ENCODE measurements at regions not wholly inside any gene's neighbourhood (a gene's known extent, or its start where the extent isn't known, plus 50 kb on each side); places are given as distances from the start of the nearest gene placed in this dataset.
"Not testable (repeated sequence)": the region's sequence is repeated elsewhere in the genome, so short reads cannot be mapped to it uniquely, and the experiment has no call there.

- DNase-seq = no peak
Measured at GRCh38 chr2:114066186-114066747, 176.4 kb downstream of the ACTR3 start.

GRCh38 chr2:114068438-114068837 lies 178.5 kb downstream of the ACTR3 start:
- DNase-seq = no peak

- no peak for DNase-seq
Measured at GRCh38 chr2:114076961-114077360, 187.1 kb downstream of the ACTR3 start.

GRCh38 chr2:114079366-114080004 lies 189.6 kb downstream of the ACTR3 start:
- no peak for DNase-seq

GRCh38 chr2:114082731-114083433 lies 193.0 kb downstream of the ACTR3 start:
- DNase-seq = no peak

- DNase-seq = no peak
Measured at GRCh38 chr2:114083717-114084387, 194.0 kb downstream of the ACTR3 start.

GRCh38 chr2:114085238-114085637 lies 195.3 kb downstream of the ACTR3 start:
- no peak for DNase-seq

- DNase-seq = no peak
Measured at GRCh38 chr2:114085992-114086391, 196.1 kb downstream of the ACTR3 start.

- DNase-seq = no peak
Measured at GRCh38 chr2:114089636-114090319, 199.9 kb downstream of the ACTR3 start.

- DNase-seq = no peak
Measured at GRCh38 chr2:114091010-114091409, 201.1 kb downstream of the ACTR3 start.

GRCh38 chr2:114108249-114108648 lies 218.4 kb downstream of the ACTR3 start:
- no peak for DNase-seq

GRCh38 chr2:114108824-114109416 lies 219.0 kb downstream of the ACTR3 start:
- DNase-seq = no peak

GRCh38 chr2:114111329-114111728 lies 221.4 kb downstream of the ACTR3 start:
- no peak for DNase-seq

- DNase-seq = no peak
Measured at GRCh38 chr2:114113518-114113917, 223.6 kb downstream of the ACTR3 start.

- no peak for DNase-seq
Measured at GRCh38 chr2:114118088-114118487, 228.2 kb downstream of the ACTR3 start.

GRCh38 chr2:114119862-114120261 lies 230.0 kb downstream of the ACTR3 start:
- DNase-seq = no peak

GRCh38 chr2:114122930-114123329 lies 233.0 kb downstream of the ACTR3 start:
- DNase-seq = no peak

- no peak for DNase-seq
Measured at GRCh38 chr2:114123925-114124324, 234.0 kb downstream of the ACTR3 start.

GRCh38 chr2:114127372-114127771 lies 237.5 kb downstream of the ACTR3 start:
- no peak for DNase-seq

- DNase-seq = no peak
Measured at GRCh38 chr2:114128263-114128662, 238.4 kb downstream of the ACTR3 start.

- DNase-seq = peak; percentile 29
Measured at GRCh38 chr2:114128725-114129124, 238.8 kb downstream of the ACTR3 start.

GRCh38 chr2:114132050-114132449 lies 242.2 kb downstream of the ACTR3 start:
- not testable (repeated sequence) for DNase-seq

GRCh38 chr2:114134146-114134545 lies 244.3 kb downstream of the ACTR3 start:
- no peak for DNase-seq
